ENCODE measurements at regions not wholly inside any gene's neighbourhood (a gene's known extent, or its start where the extent isn't known, plus 50 kb on each side); places are given as distances from the start of the nearest gene placed in this dataset.

GRCh38 chr12:67881565-67881964 lies 107.7 kb upstream of the IFNG-AS1 start:
- DNase-seq (ENCODE audit: low spot score), result no peak
- no peak for TF ChIP-seq CTCF (IDR thresholded peaks at IDR 0.05; ENCODE audit: borderline replicate concordance, control extremely low read depth, extremely low read depth, insufficient read depth, missing control alignments)
- in situ Hi-C loops (cut with MboI; ENCODE audit: low sequenced_read_pairs, unreplicated experiment), result no loop called here

- no peak for DNase-seq (ENCODE audit: low spot score)
- in situ Hi-C loops (cut with MboI; ENCODE audit: low sequenced_read_pairs, unreplicated experiment), result no loop called here
- no peak for TF ChIP-seq CTCF (IDR thresholded peaks at IDR 0.05; ENCODE audit: borderline replicate concordance, control extremely low read depth, extremely low read depth, insufficient read depth, missing control alignments)
These were observed 104.7 kb upstream of the IFNG-AS1 start for GRCh38 chr12:67884596-67884995.

- in situ Hi-C loops (cut with MboI; ENCODE audit: low sequenced_read_pairs, unreplicated experiment), result no loop called here
- no peak for TF ChIP-seq CTCF (IDR thresholded peaks at IDR 0.05; ENCODE audit: borderline replicate concordance, control extremely low read depth, extremely low read depth, insufficient read depth, missing control alignments)
- DNase-seq (ENCODE audit: low spot score), result no peak
These were observed 103.7 kb upstream of the IFNG-AS1 start for GRCh38 chr12:67885375-67886169.

- in situ Hi-C loops (cut with MboI; ENCODE audit: low sequenced_read_pairs, unreplicated experiment), result no loop called here
- no peak for TF ChIP-seq CTCF (IDR thresholded peaks at IDR 0.05; ENCODE audit: borderline replicate concordance, control extremely low read depth, extremely low read depth, insufficient read depth, missing control alignments)
- no peak for DNase-seq (ENCODE audit: low spot score)
These were observed 102.2 kb upstream of the IFNG-AS1 start for GRCh38 chr12:67887065-67887464.

- DNase-seq (ENCODE audit: low spot score), result no peak
- no peak for TF ChIP-seq CTCF (IDR thresholded peaks at IDR 0.05; ENCODE audit: borderline replicate concordance, control extremely low read depth, extremely low read depth, insufficient read depth, missing control alignments)
- in situ Hi-C loops (cut with MboI; ENCODE audit: low sequenced_read_pairs, unreplicated experiment), result no loop called here
These were observed 99.3 kb upstream of the IFNG-AS1 start for GRCh38 chr12:67889931-67890330.

GRCh38 chr12:67890726-67891258 lies 98.5 kb upstream of the IFNG-AS1 start:
- in situ Hi-C loops (cut with MboI; ENCODE audit: low sequenced_read_pairs, unreplicated experiment), result no loop called here
- TF ChIP-seq CTCF (IDR thresholded peaks at IDR 0.05; ENCODE audit: borderline replicate concordance, control extremely low read depth, extremely low read depth, insufficient read depth, missing control alignments), result no peak
- DNase-seq (ENCODE audit: low spot score), result no peak

Data from GM13976 (cell line).